CD14-positive monocyte (primary cell): ENCODE measurements at regions not wholly inside any gene's neighbourhood (a gene's known extent, or its start where the extent isn't known, plus 50 kb on each side); places are given as distances from the start of the nearest gene placed in this dataset.

Experiments
- DNase-seq, 3 donors: peaks; one replicate each; pipeline ENCODE4 v3.0.0-alpha.2; 2011 to 2022
- H2AFZ ChIP-seq: 2 replicates; pipeline ENCODE4 v1.6.0; 2012; ENCODE audit warnings: mild to moderate bottlenecking, low read depth, low read length, inconsistent platforms; ENCODE audit not compliant: insufficient read depth, poor library complexity, severe bottlenecking
- H3K27ac ChIP-seq, 2 donors: 1 replicate in 1 of 2; 2 replicates in 1 of 2; pipeline ENCODE4 v1.5.1; 2012 to 2013; ENCODE audit warnings: low read length in 2 of 2, control low read depth in 1 of 2, inconsistent platforms in 1 of 2, low read depth in 1 of 2, mild to moderate bottlenecking in 1 of 2
- H3K27me3 ChIP-seq, 2 donors: one replicate each; pipeline versions ENCODE4 v1.6.0 to v1.6.1; 2011 to 2013; ENCODE audit warnings: low read length in 2 of 2; ENCODE audit not compliant: control insufficient read depth in 2 of 2, insufficient read depth in 2 of 2
- H3K36me3 ChIP-seq, 2 donors: replicated peaks in 1 of 2; 1 replicate in 1 of 2; 2 replicates in 1 of 2; pipeline versions ENCODE4 v1.5.1 to v1.6.1; 2012 to 2013; ENCODE audit warnings: low read length in 2 of 2, control low read depth in 1 of 2, inconsistent platforms in 1 of 2, mild to moderate bottlenecking in 1 of 2; ENCODE audit not compliant: insufficient read depth in 2 of 2, control insufficient read depth in 1 of 2
- H3K4me1 ChIP-seq, 2 donors: 1 replicate in 1 of 2; 2 replicates in 1 of 2; pipeline versions ENCODE4 v1.5.1 to v1.6.1; 2012 to 2013; ENCODE audit warnings: low read length in 2 of 2, control low read depth in 1 of 2, inconsistent platforms in 1 of 2, mild to moderate bottlenecking in 1 of 2, moderate library complexity in 1 of 2; ENCODE audit not compliant: insufficient read depth in 2 of 2, control insufficient read depth in 1 of 2
- H3K4me2 ChIP-seq: replicated peaks from 2 replicates; pipeline ENCODE3; 2012; ENCODE audit warnings: low read length, moderate library complexity, mild to moderate bottlenecking; ENCODE audit not compliant: poor library complexity, severe bottlenecking; ENCODE audit errors: extremely low read depth
- H3K4me3 ChIP-seq, 3 experiments: fragments of 200-600 bp in 1 of 3; sonication (generic) in 1 of 3; replicated peaks in 1 of 3; 1 replicate in 2 of 3; 2 replicates in 1 of 3; pipeline ENCODE4 v1.5.1; 2011 to 2013; ENCODE audit warnings: low read length in 3 of 3, mild to moderate bottlenecking in 3 of 3, control low read depth in 2 of 3, low read depth in 2 of 3, inconsistent platforms in 1 of 3, moderate library complexity in 1 of 3
- H3K79me2 ChIP-seq: 2 replicates; pipeline ENCODE4 v1.6.0; 2012; ENCODE audit warnings: mild to moderate bottlenecking, control low read depth, inconsistent platforms, low read length, moderate library complexity; ENCODE audit not compliant: insufficient read depth
- H3K9ac ChIP-seq: 2 replicates; pipeline ENCODE4 v1.6.0; 2017; ENCODE audit warnings: low read length, mild to moderate bottlenecking; ENCODE audit not compliant: insufficient read depth, poor library complexity, severe bottlenecking
- H3K9me3 ChIP-seq, 2 donors: replicated peaks in 1 of 2; 1 replicate in 1 of 2; 2 replicates in 1 of 2; pipeline versions ENCODE4 v1.5.1 to v1.6.1; 2012 to 2013; ENCODE audit warnings: low read length in 2 of 2, control low read depth in 1 of 2; ENCODE audit not compliant: control insufficient read depth in 1 of 2, insufficient read depth in 1 of 2
- H4K20me1 ChIP-seq: 2 replicates; pipeline ENCODE4 v1.6.0; 2012; ENCODE audit warnings: mild to moderate bottlenecking, low read length, control low read depth, moderate library complexity; ENCODE audit not compliant: insufficient read depth
- H3K27ac Mint-ChIP-seq, 7 donors: one replicate each; pipeline ENCODE4 v1.8.0; 2020; ENCODE audit warnings: mild to moderate bottlenecking in 7 of 7, mixed read lengths in 7 of 7, moderate library complexity in 6 of 7, inconsistent platforms in 2 of 7
- H3K27me3 Mint-ChIP-seq, 3 donors: one replicate each; pipeline ENCODE4 v1.8.0; 2021 to 2022; ENCODE audit warnings: low read depth in 3 of 3, mild to moderate bottlenecking in 3 of 3, mixed read lengths in 3 of 3, moderate library complexity in 3 of 3, inconsistent platforms in 1 of 3
- H3K36me3 Mint-ChIP-seq, 2 donors: one replicate each; pipeline ENCODE4 v1.8.0; 2020; ENCODE audit warnings: mixed read lengths in 2 of 2, inconsistent platforms in 1 of 2, mild to moderate bottlenecking in 1 of 2
- H3K4me1 Mint-ChIP-seq: one replicate; pipeline ENCODE4 v1.8.0; 2020; ENCODE audit warnings: mild to moderate bottlenecking, mixed read lengths
- H3K4me3 Mint-ChIP-seq, 2 donors: one replicate each; pipeline ENCODE4 v1.8.0; 2020; ENCODE audit warnings: mild to moderate bottlenecking in 2 of 2, mixed read lengths in 2 of 2, moderate library complexity in 1 of 2
- H3K9me3 Mint-ChIP-seq, 7 donors: one replicate each; pipeline ENCODE4 v1.8.0; 2020 to 2022; ENCODE audit warnings: mixed read lengths in 7 of 7, mild to moderate bottlenecking in 6 of 7, moderate library complexity in 6 of 7, inconsistent platforms in 2 of 7
- WGBS: methylation state at CpG from one replicate; pipeline ENCODE4 v1.1.5; 2013; ENCODE audit warnings: missing lambda C conversion rate; ENCODE audit not compliant: insufficient coverage; 5-methylcytosine and 5-hydroxymethylcytosine counted together
- intact Hi-C, 2 donors: fragments of 100-400 bp; cut with micrococcal nuclease; formaldehyde crosslinking; loops; one replicate each; pipeline versions ENCODE4 v1.15.0 to v1.15.1; 2023
- TF ChIP-seq, protein P1 (sequence below): fragments of 200-600 bp; IDR thresholded peaks from one replicate; pipeline ENCODE4 v1.8.0; 2022; ENCODE audit warnings: antibody characterized with exemption, mild to moderate bottlenecking

DNA sequence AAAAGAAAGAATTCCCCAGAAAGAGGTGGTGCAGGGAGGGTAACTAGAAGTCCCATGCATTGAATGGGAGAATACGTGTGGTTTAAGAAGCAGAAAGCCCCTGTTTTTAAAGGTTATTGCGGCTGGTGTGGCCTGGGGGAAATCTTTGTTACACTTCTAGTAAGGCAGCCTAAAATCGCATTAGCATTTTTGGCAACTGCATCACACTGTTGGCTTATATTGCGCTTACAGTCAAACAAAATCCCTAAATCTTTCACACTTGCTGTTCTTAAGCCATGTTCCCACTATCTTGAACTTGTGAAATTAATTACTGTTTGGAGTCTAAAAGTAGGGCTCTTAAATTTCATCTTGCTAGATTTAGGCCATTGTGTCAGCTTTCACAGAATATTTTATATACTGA is 66.0 kb upstream of the GOLIM4 start:
- H3K4me2 ChIP-seq = no peak overlapping the region
- no peak overlapping the region for H3K9ac ChIP-seq
- Mint-ChIP-seq H3K36me3 (no peaks in the 10 kb centered on the region), H3K4me1 (peaks cover 12% of the 10 kb centered on the region), H3K9me3 (peaks cover 0 to 3% (median 0%) of the 10 kb centered on the region in 7 donors), H3K4me3 (no peak overlapping the region), H3K27ac (no peak overlapping the region), H3K27me3 (peaks cover 0 to 2% (median 0%) of the 10 kb centered on the region in 3 donors)
- no peak for DNase-seq
- no peak overlapping the region for H2AFZ ChIP-seq
- H3K27ac ChIP-seq = no peak overlapping the region
- H3K9me3 ChIP-seq = no peaks in the 10 kb centered on the region
- H3K4me3 ChIP-seq = no peak overlapping the region
- no peaks in the 10 kb centered on the region for H3K27me3 ChIP-seq
- H3K79me2 ChIP-seq = no peaks in the 10 kb centered on the region
- 100% methylated on average over 2 of the region's 4 CpGs for WGBS
- TF ChIP-seq, protein P1, sequence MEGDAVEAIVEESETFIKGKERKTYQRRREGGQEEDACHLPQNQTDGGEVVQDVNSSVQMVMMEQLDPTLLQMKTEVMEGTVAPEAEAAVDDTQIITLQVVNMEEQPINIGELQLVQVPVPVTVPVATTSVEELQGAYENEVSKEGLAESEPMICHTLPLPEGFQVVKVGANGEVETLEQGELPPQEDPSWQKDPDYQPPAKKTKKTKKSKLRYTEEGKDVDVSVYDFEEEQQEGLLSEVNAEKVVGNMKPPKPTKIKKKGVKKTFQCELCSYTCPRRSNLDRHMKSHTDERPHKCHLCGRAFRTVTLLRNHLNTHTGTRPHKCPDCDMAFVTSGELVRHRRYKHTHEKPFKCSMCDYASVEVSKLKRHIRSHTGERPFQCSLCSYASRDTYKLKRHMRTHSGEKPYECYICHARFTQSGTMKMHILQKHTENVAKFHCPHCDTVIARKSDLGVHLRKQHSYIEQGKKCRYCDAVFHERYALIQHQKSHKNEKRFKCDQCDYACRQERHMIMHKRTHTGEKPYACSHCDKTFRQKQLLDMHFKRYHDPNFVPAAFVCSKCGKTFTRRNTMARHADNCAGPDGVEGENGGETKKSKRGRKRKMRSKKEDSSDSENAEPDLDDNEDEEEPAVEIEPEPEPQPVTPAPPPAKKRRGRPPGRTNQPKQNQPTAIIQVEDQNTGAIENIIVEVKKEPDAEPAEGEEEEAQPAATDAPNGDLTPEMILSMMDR = no peak
- no peaks in the 10 kb centered on the region for H3K36me3 ChIP-seq
- no peaks in the 10 kb centered on the region for H4K20me1 ChIP-seq
- H3K4me1 ChIP-seq = peaks cover 3 to 5% of the 10 kb centered on the region in 2 donors
- intact Hi-C loops = no loop called here

DNA sequence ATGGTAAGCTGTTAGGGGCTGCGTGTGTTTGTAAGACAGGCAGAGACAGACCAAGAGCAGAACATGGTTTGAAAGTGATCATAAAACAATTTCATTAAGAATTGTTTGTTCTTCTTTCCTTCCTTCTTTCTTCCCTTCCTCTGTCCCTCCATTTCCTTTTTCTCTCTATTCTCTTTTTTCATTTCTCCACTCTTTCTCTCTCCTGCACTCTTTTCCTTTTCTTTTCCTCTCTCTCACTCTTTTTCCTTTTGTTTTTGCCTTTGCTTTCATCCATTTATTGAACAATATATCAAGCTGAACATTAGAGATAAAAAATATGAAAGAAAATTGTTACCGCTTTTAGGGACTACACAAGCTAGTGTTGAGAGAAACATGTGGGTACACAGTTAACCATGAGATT is 62.2 kb upstream of the GOLIM4 start:
- H3K27me3 Mint-ChIP-seq = peaks cover 0 to 2% (median 2%) of the 10 kb centered on the region in 3 donors
- no peaks in the 10 kb centered on the region for H3K27me3 ChIP-seq
- WGBS = no CpG with 5 or more reads among the region's 2 CpGs
- H4K20me1 ChIP-seq = no peaks in the 10 kb centered on the region
- H3K27ac ChIP-seq = no peak overlapping the region
- H3K4me3 Mint-ChIP-seq = no peak overlapping the region
- intact Hi-C loops = no loop called here
- DNase-seq = no peak
- no peak overlapping the region for H3K4me2 ChIP-seq
- peaks cover 0 to 9% (median 7%) of the 10 kb centered on the region in 7 donors for H3K9me3 Mint-ChIP-seq
- TF ChIP-seq, protein P1 = no peak
- no peak overlapping the region for H3K4me3 ChIP-seq
- no peak overlapping the region for H2AFZ ChIP-seq
- no peak overlapping the region for H3K9ac ChIP-seq
- no peaks in the 10 kb centered on the region for H3K36me3 ChIP-seq
- H3K36me3 Mint-ChIP-seq = no peaks in the 10 kb centered on the region
- peaks cover 7 to 9% of the 10 kb centered on the region in 2 donors for H3K4me1 ChIP-seq
- no peaks in the 10 kb centered on the region for H3K79me2 ChIP-seq
- H3K9me3 ChIP-seq = peaks cover 0 to 5% of the 10 kb centered on the region in 2 donors
- H3K27ac Mint-ChIP-seq = peak overlapping the region in 1 of 7 donors; percentile 55
- peaks cover 16% of the 10 kb centered on the region for H3K4me1 Mint-ChIP-seq
